Sigmoid colon (tissue), 6 donors: ENCODE measurements at regions not wholly inside any gene's neighbourhood (a gene's known extent, or its start where the extent isn't known, plus 50 kb on each side); places are given as distances from the start of the nearest gene placed in this dataset.

Experiments
- DNase-seq: peaks from one replicate; pipeline ENCODE4 v3.0.0-alpha.2; 2019
- H3K27ac ChIP-seq, 4 donors: fragments of 200-600 bp; sonication (generic); one replicate each; pipeline ENCODE4 v1.5.1; 2016 to 2019; ENCODE audit warnings: mild to moderate bottlenecking in 1 of 4
- H3K27me3 ChIP-seq, 3 donors: fragments of 200-600 bp; sonication (generic); one replicate each; pipeline ENCODE4 v1.5.1; 2019; ENCODE audit warnings: mild to moderate bottlenecking in 1 of 3
- H3K36me3 ChIP-seq, 4 donors: fragments of 200-600 bp; sonication (generic); one replicate each; pipeline ENCODE4 v1.5.1; 2016 to 2019
- H3K4me1 ChIP-seq, 4 donors: fragments of 200-600 bp; sonication (generic); one replicate each; pipeline ENCODE4 v1.5.1; 2017 to 2019
- H3K4me3 ChIP-seq, 4 donors: fragments of 200-600 bp; sonication (generic); one replicate each; pipeline ENCODE4 v1.5.1; 2017 to 2019; ENCODE audit warnings: mild to moderate bottlenecking in 2 of 4, moderate library complexity in 1 of 4
- H3K9me3 ChIP-seq, 4 donors: fragments of 200-600 bp in 3 of 4; sonication (generic) in 3 of 4; one replicate each; pipeline versions ENCODE4 v1.5.1 to v1.6.1; 2013 to 2019
- EP300 ChIP-seq, 4 donors: sonication (generic); formaldehyde crosslinking; IDR thresholded peaks; one replicate each; pipeline ENCODE4 v1.6.1; 2017; ENCODE audit warnings: antibody characterized with exemption in 4 of 4
- POLR2A ChIP-seq, 2 donors: fragments of 450-650 bp; IDR thresholded peaks; one replicate each; pipeline ENCODE4 v1.6.1; 2016; ENCODE audit warnings: antibody characterized with exemption in 2 of 2, mild to moderate bottlenecking in 2 of 2, moderate library complexity in 2 of 2
- POLR2AphosphoS5 ChIP-seq, 4 donors: sonication (generic); formaldehyde crosslinking; IDR thresholded peaks; one replicate each; pipeline ENCODE4 v1.6.1; 2017; ENCODE audit warnings: antibody characterized with exemption in 4 of 4
- WGBS, 2 donors: extraction: QIAGEN DNeasy Blood & Tissue Kit; methylation state at CpG; one replicate each; pipeline ENCODE4 v1.1.7; 2013; 5-methylcytosine and 5-hydroxymethylcytosine counted together
- intact Hi-C: fragments of 100-400 bp; cut with DNase I; formaldehyde crosslinking; loops from one replicate; pipeline ENCODE4 v1.15.1; 2023
- TF ChIP-seq, protein P1 (sequence below), 4 experiments: fragments of 450-650 bp in 3 of 4; fragments of 200-600 bp in 1 of 4; IDR thresholded peaks; one replicate each; pipeline ENCODE4 v1.5.1; 2016 to 2019; ENCODE audit warnings: antibody characterized with exemption in 4 of 4, mild to moderate bottlenecking in 3 of 4, moderate library complexity in 2 of 4
- donor health status: healthy with polysubstance abuse.
- donor health status: healthy.

DNA sequence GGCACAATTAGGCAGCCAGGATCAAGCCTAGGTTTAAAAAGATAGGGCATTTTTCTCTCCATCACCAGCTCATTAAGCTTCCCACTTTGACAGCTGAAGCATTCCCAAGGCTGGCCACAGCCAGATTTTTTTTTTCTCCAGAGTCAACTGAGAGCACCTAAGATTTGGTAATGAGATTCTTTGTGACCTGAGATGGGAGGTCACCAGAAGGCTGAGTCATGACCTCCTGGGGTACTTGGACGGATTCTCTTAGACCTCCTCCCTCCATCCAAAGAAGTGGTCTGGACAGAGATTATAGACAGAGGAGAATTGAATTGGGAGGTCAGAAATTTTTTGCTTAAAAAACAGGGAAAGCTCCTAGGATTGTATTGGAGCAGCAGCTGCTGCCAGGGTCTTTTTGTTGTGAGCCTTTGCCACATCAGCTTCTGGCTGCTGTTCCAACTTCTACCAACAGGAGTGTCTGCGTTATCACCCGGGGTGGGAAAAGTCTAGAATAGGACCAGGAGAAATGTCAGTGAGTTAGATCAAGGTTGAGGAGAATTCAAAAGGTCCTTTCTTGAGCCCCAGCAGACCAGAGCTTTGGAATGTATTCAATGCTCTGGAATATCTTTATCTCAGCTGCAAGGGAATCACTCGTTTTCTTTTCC, 221.2 kb upstream of the N4BP1 start:
- WGBS, 2 donors = 34 to 37% methylated on average over 4 of the region's 4 CpGs
- intact Hi-C loops = loop anchor here (10.0 kb wide), 1 partner anchor 524 kb away; no protein-coding TSS in a partner anchor
- Histone ChIP-seq H3K9me3 (no peaks in the 10 kb centered on the region), H3K36me3 (no peaks in the 10 kb centered on the region), H3K4me1 (no peaks in the 10 kb centered on the region), H3K27ac (no peak overlapping the region), H3K27me3 (no peaks in the 10 kb centered on the region), H3K4me3 (no peak overlapping the region)
- TF ChIP-seq POLR2AphosphoS5 (IDR thresholded peaks at IDR 0.05) (no peak), EP300 (IDR thresholded peaks at IDR 0.05) (no peak), POLR2A (IDR thresholded peaks at IDR 0.05) (no peak)
- TF ChIP-seq, protein P1, sequence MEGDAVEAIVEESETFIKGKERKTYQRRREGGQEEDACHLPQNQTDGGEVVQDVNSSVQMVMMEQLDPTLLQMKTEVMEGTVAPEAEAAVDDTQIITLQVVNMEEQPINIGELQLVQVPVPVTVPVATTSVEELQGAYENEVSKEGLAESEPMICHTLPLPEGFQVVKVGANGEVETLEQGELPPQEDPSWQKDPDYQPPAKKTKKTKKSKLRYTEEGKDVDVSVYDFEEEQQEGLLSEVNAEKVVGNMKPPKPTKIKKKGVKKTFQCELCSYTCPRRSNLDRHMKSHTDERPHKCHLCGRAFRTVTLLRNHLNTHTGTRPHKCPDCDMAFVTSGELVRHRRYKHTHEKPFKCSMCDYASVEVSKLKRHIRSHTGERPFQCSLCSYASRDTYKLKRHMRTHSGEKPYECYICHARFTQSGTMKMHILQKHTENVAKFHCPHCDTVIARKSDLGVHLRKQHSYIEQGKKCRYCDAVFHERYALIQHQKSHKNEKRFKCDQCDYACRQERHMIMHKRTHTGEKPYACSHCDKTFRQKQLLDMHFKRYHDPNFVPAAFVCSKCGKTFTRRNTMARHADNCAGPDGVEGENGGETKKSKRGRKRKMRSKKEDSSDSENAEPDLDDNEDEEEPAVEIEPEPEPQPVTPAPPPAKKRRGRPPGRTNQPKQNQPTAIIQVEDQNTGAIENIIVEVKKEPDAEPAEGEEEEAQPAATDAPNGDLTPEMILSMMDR (IDR thresholded peaks at IDR 0.05) = no peak
- no peak for DNase-seq

- Histone ChIP-seq H3K36me3 (no peaks in the 10 kb centered on the region), H3K27me3 (no peaks in the 10 kb centered on the region), H3K4me1 (no peaks in the 10 kb centered on the region), H3K4me3 (no peak overlapping the region), H3K9me3 (no peaks in the 10 kb centered on the region), H3K27ac (no peak overlapping the region)
- DNase-seq = no peak
- intact Hi-C loops = loop anchor here (10.0 kb wide), 1 partner anchor 525 kb away; no protein-coding TSS in a partner anchor
- WGBS, 2 donors = 83 to 91% methylated on average over 12 of the region's 12 CpGs
- no peak for TF ChIP-seq EP300 (IDR thresholded peaks at IDR 0.05)
- no peak for TF ChIP-seq POLR2A (IDR thresholded peaks at IDR 0.05)
- no peak for TF ChIP-seq POLR2AphosphoS5 (IDR thresholded peaks at IDR 0.05)
- TF ChIP-seq, protein P1 (IDR thresholded peaks at IDR 0.05) = no peak
Measured at GRCh38 chr16:48829336-48830310, 219.6 kb upstream of the N4BP1 start.

- Histone ChIP-seq H3K4me3 (no peak overlapping the region), H3K9me3 (no peaks in the 10 kb centered on the region), H3K4me1 (no peaks in the 10 kb centered on the region), H3K36me3 (no peaks in the 10 kb centered on the region), H3K27ac (no peak overlapping the region), H3K27me3 (no peaks in the 10 kb centered on the region)
- WGBS, 2 donors = 69 to 76% methylated on average over 2 of the region's 2 CpGs
- TF ChIP-seq, protein P1 (IDR thresholded peaks at IDR 0.05) = no peak
- TF ChIP-seq POLR2A (IDR thresholded peaks at IDR 0.05) (no peak), EP300 (IDR thresholded peaks at IDR 0.05) (no peak), POLR2AphosphoS5 (IDR thresholded peaks at IDR 0.05) (no peak)
- no peak for DNase-seq
- intact Hi-C loops = no loop called here
Measured at GRCh38 chr16:48824271-48824670, 214.3 kb upstream of the N4BP1 start.

DNA sequence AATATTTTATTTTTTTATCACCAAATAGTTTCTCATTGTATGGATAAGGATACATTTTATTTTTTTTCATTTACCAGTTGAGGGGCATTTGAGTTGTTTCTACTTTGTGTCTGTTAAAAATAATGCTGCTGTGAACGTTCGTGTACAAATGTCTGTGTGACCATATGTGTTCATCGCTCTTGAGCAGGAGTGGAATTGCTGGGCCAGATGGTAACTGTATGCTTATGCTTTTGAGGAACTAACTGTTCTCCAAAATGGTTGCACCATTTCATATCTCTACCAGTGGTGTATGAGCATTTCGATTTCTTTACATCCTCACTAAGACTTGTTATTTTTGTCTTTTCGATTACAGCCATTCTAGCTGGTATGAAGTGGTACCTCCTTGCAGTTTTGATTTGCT, 212.5 kb upstream of the N4BP1 start:
- Histone ChIP-seq H3K36me3 (no peaks in the 10 kb centered on the region), H3K27ac (no peak overlapping the region), H3K4me3 (no peak overlapping the region), H3K27me3 (no peaks in the 10 kb centered on the region), H3K9me3 (no peaks in the 10 kb centered on the region), H3K4me1 (no peaks in the 10 kb centered on the region)
- intact Hi-C loops = no loop called here
- WGBS, 2 donors = 90 to 93% methylated on average over 5 of the region's 5 CpGs
- no peak for TF ChIP-seq POLR2AphosphoS5 (IDR thresholded peaks at IDR 0.05)
- no peak for TF ChIP-seq POLR2A (IDR thresholded peaks at IDR 0.05)
- TF ChIP-seq EP300 (IDR thresholded peaks at IDR 0.05) = no peak
- TF ChIP-seq, protein P1 (IDR thresholded peaks at IDR 0.05) = no peak
- DNase-seq = no peak
